Mesodermal cell (in vitro differentiated cells): ENCODE measurements at regions not wholly inside any gene's neighbourhood (a gene's known extent, or its start where the extent isn't known, plus 50 kb on each side); places are given as distances from the start of the nearest gene placed in this dataset.

Source experiments
- H3K27ac ChIP-seq: 2 replicates; pipeline ENCODE4 v1.7.0; 2013; ENCODE audit warnings: mild to moderate bottlenecking, low read depth, low read length, moderate library complexity; ENCODE audit not compliant: severe bottlenecking
- H3K36me3 ChIP-seq: 2 replicates; pipeline ENCODE4 v1.7.1; 2013; ENCODE audit warnings: mild to moderate bottlenecking, low read length, moderate library complexity; ENCODE audit not compliant: control insufficient read depth, insufficient read depth
- H3K4me1 ChIP-seq: one replicate; pipeline ENCODE4 v1.7.1; 2013; ENCODE audit warnings: mild to moderate bottlenecking, low read length; ENCODE audit not compliant: insufficient read depth, control insufficient read depth, poor library complexity, severe bottlenecking
- H3K4me3 ChIP-seq: 2 replicates; pipeline ENCODE4 v1.7.0; 2013; ENCODE audit warnings: low read length, control low read depth, mild to moderate bottlenecking; ENCODE audit not compliant: insufficient read depth, poor library complexity, severe bottlenecking; ENCODE audit errors: extremely low read depth
- H3K9me3 ChIP-seq: 2 replicates; pipeline ENCODE4 v1.7.1; 2013; ENCODE audit warnings: mild to moderate bottlenecking, low read length, moderate library complexity; ENCODE audit not compliant: control insufficient read depth
- WGBS, 2 experiments: methylation state at CpG; one replicate each; pipeline ENCODE4 v1.1.5; 2013; ENCODE audit warnings: missing lambda C conversion rate in 2 of 2; ENCODE audit not compliant: insufficient coverage in 2 of 2; 5-methylcytosine and 5-hydroxymethylcytosine counted together

- Histone ChIP-seq H3K36me3 (no peaks in the 10 kb centered on the region), H3K4me3 (no peak overlapping the region), H3K9me3 (no peaks in the 10 kb centered on the region), H3K4me1 (no peaks in the 10 kb centered on the region), H3K27ac (no peak overlapping the region)
- WGBS, 2 experiments = 89 to 100% methylated on average over 1 of the region's 1 CpG
These were observed 64.0 kb upstream of the GPR12 start for GRCh38 chr13:26824581-26824980.

- Histone ChIP-seq H3K27ac (no peak overlapping the region), H3K9me3 (no peaks in the 10 kb centered on the region), H3K4me1 (no peaks in the 10 kb centered on the region), H3K4me3 (no peak overlapping the region), H3K36me3 (no peaks in the 10 kb centered on the region)
These were observed 61.6 kb upstream of the GPR12 start for GRCh38 chr13:26822146-26822545.

GRCh38 chr13:26821672-26822071, 61.1 kb upstream of the GPR12 start:
- no peak overlapping the region for H3K4me3 ChIP-seq
- H3K36me3 ChIP-seq = no peaks in the 10 kb centered on the region
- no peaks in the 10 kb centered on the region for H3K9me3 ChIP-seq
- no peaks in the 10 kb centered on the region for H3K4me1 ChIP-seq
- 95 to 96% methylated on average over 7 of the region's 7 CpGs for WGBS, 2 experiments
- no peak overlapping the region for H3K27ac ChIP-seq

- Histone ChIP-seq H3K9me3 (no peaks in the 10 kb centered on the region), H3K4me3 (no peak overlapping the region), H3K36me3 (no peaks in the 10 kb centered on the region), H3K4me1 (no peaks in the 10 kb centered on the region), H3K27ac (no peak overlapping the region)
- 90 to 100% methylated on average over 1 to 2 of the region's 4 CpGs for WGBS, 2 experiments
These were observed 60.3 kb upstream of the GPR12 start for GRCh38 chr13:26820871-26821270.

- no peaks in the 10 kb centered on the region for H3K9me3 ChIP-seq
- H3K36me3 ChIP-seq = no peaks in the 10 kb centered on the region
- H3K4me3 ChIP-seq = no peak overlapping the region
- 76 to 100% methylated on average over 2 of the region's 3 CpGs for WGBS, 2 experiments
- H3K4me1 ChIP-seq = no peaks in the 10 kb centered on the region
- H3K27ac ChIP-seq = no peak overlapping the region
These were observed 58.5 kb upstream of the GPR12 start for GRCh38 chr13:26819046-26819445.

GRCh38 chr13:26816881-26817280, 56.3 kb upstream of the GPR12 start:
- H3K4me3 ChIP-seq = no peak overlapping the region
- no peak overlapping the region for H3K27ac ChIP-seq
- no peaks in the 10 kb centered on the region for H3K4me1 ChIP-seq
- H3K36me3 ChIP-seq = no peaks in the 10 kb centered on the region
- 80 to 88% methylated on average over 7 to 8 of the region's 8 CpGs for WGBS, 2 experiments
- no peaks in the 10 kb centered on the region for H3K9me3 ChIP-seq

GRCh38 chr13:26813980-26814348, 53.4 kb upstream of the GPR12 start:
- 86% methylated on average over 3 of the region's 6 CpGs; no CpG with 5 or more reads in 1 of the 2 experiments for WGBS, 2 experiments
- Histone ChIP-seq H3K4me1 (no peaks in the 10 kb centered on the region), H3K36me3 (no peaks in the 10 kb centered on the region), H3K9me3 (no peaks in the 10 kb centered on the region), H3K4me3 (no peak overlapping the region), H3K27ac (no peak overlapping the region)

GRCh38 chr13:26813321-26813979, 52.9 kb upstream of the GPR12 start:
- Histone ChIP-seq H3K9me3 (no peaks in the 10 kb centered on the region), H3K4me3 (no peak overlapping the region), H3K27ac (no peak overlapping the region), H3K4me1 (no peaks in the 10 kb centered on the region), H3K36me3 (no peaks in the 10 kb centered on the region)
- 94 to 98% methylated on average over 8 of the region's 10 CpGs for WGBS, 2 experiments

- H3K27ac ChIP-seq = no peak overlapping the region
- no peak overlapping the region for H3K4me3 ChIP-seq
- WGBS, 2 experiments = 89 to 100% methylated on average over 1 to 2 of the region's 3 CpGs
- H3K4me1 ChIP-seq = no peaks in the 10 kb centered on the region
- no peaks in the 10 kb centered on the region for H3K9me3 ChIP-seq
- H3K36me3 ChIP-seq = no peaks in the 10 kb centered on the region
These were observed 51.0 kb upstream of the GPR12 start for GRCh38 chr13:26811581-26811980.
